Breast epithelium (tissue), 4 donors: ENCODE measurements at regions not wholly inside any gene's neighbourhood (a gene's known extent, or its start where the extent isn't known, plus 50 kb on each side); places are given as distances from the start of the nearest gene placed in this dataset.

Experiments
- DNase-seq, 2 donors: peaks; one replicate each; pipeline ENCODE4 v3.0.0-alpha.2; 2019; ENCODE audit warnings: low spot score in 2 of 2
- H3K27ac ChIP-seq, 2 donors: fragments of 200-600 bp; sonication (generic) in 1 of 2; one replicate each; pipeline ENCODE4 v1.5.1; 2016 to 2019; ENCODE audit warnings: mild to moderate bottlenecking in 1 of 2
- H3K27me3 ChIP-seq, 2 donors: fragments of 200-600 bp; sonication (generic) in 1 of 2; one replicate each; pipeline versions ENCODE4 v1.5.1 to v1.6.0; 2017 to 2019; ENCODE audit warnings: control low read depth in 1 of 2, mild to moderate bottlenecking in 1 of 2
- H3K36me3 ChIP-seq: fragments of 200-600 bp; one replicate; pipeline ENCODE4 v1.5.1; 2019
- H3K4me1 ChIP-seq, 2 donors: fragments of 200-600 bp; sonication (generic); one replicate each; pipeline ENCODE4 v1.5.1; 2016 to 2019; ENCODE audit warnings: control low read depth in 1 of 2
- H3K4me3 ChIP-seq, 3 donors: fragments of 200-600 bp; sonication (generic); 1 replicate in 2 of 3; 2 replicates in 1 of 3; pipeline ENCODE4 v1.5.1; 2016 to 2019; ENCODE audit warnings: mild to moderate bottlenecking in 3 of 3, moderate library complexity in 2 of 3
- H3K9me3 ChIP-seq, 2 donors: fragments of 200-600 bp; sonication (generic) in 1 of 2; one replicate each; pipeline ENCODE4 v1.5.1; 2016 to 2019; ENCODE audit warnings: control low read depth in 1 of 2
- CTCF ChIP-seq, 3 donors: fragments of 450-650 bp; IDR thresholded peaks; one replicate each; pipeline ENCODE4 v1.5.1; 2016 to 2017; ENCODE audit warnings: antibody characterized with exemption in 3 of 3, mild to moderate bottlenecking in 3 of 3, moderate library complexity in 3 of 3
- POLR2A ChIP-seq: fragments of 450-650 bp; IDR thresholded peaks from one replicate; pipeline ENCODE4 v1.6.1; 2016; ENCODE audit warnings: antibody characterized with exemption, mild to moderate bottlenecking, moderate library complexity
- POLR2AphosphoS5 ChIP-seq, 3 donors: sonication (generic); formaldehyde crosslinking; IDR thresholded peaks; one replicate each; pipeline ENCODE4 v1.6.1; 2017; ENCODE audit warnings: antibody characterized with exemption in 3 of 3
- intact Hi-C: fragments of 100-400 bp; cut with DNase I; formaldehyde crosslinking; loops from one replicate; pipeline ENCODE4 v1.15.1; 2023; ENCODE audit warnings: low total_unique reads

GRCh38 chr12:100692502-100692901 lies 102.1 kb upstream of the ANO4 start:
- Histone ChIP-seq H3K4me3 (no peak overlapping the region), H3K27me3 (no peaks in the 10 kb centered on the region), H3K27ac (no peak overlapping the region), H3K36me3 (no peaks in the 10 kb centered on the region), H3K9me3 (peaks cover 0 to 3% of the 10 kb centered on the region in 2 donors), H3K4me1 (no peaks in the 10 kb centered on the region)
- TF ChIP-seq POLR2A (no peak), CTCF (IDR thresholded peaks at IDR 0.05) (no peak), POLR2AphosphoS5 (IDR thresholded peaks at IDR 0.05) (no peak)
- intact Hi-C loops: no loop called here
- no peak for DNase-seq

- Histone ChIP-seq H3K27ac (no peak overlapping the region), H3K9me3 (no peaks in the 10 kb centered on the region), H3K27me3 (no peaks in the 10 kb centered on the region), H3K4me3 (no peak overlapping the region), H3K36me3 (no peaks in the 10 kb centered on the region), H3K4me1 (no peaks in the 10 kb centered on the region)
- no peak for DNase-seq
- TF ChIP-seq POLR2A (no peak), CTCF (IDR thresholded peaks at IDR 0.05) (no peak), POLR2AphosphoS5 (IDR thresholded peaks at IDR 0.05) (no peak)
- intact Hi-C loops: no loop called here
These were observed 96.1 kb upstream of the ANO4 start for GRCh38 chr12:100698518-100698917.

- no peaks in the 10 kb centered on the region for H3K4me1 ChIP-seq
- TF ChIP-seq POLR2AphosphoS5 (IDR thresholded peaks at IDR 0.05) (no peak), CTCF (IDR thresholded peaks at IDR 0.05) (no peak), POLR2A (no peak)
These were observed 95.4 kb upstream of the ANO4 start for GRCh38 chr12:100699209-100699608.

GRCh38 chr12:100703337-100703736 lies 91.2 kb upstream of the ANO4 start:
- no peaks in the 10 kb centered on the region for H3K36me3 ChIP-seq
- TF ChIP-seq POLR2AphosphoS5 (IDR thresholded peaks at IDR 0.05) (no peak), POLR2A (no peak), CTCF (IDR thresholded peaks at IDR 0.05) (no peak)
- no peak overlapping the region for H3K4me3 ChIP-seq
- no peaks in the 10 kb centered on the region for H3K9me3 ChIP-seq
- no peak for DNase-seq
- no peaks in the 10 kb centered on the region for H3K27me3 ChIP-seq
- no peak overlapping the region for H3K27ac ChIP-seq
- intact Hi-C loops: no loop called here
- H3K4me1 ChIP-seq: no peaks in the 10 kb centered on the region

More at GRCh38 chr12:100699209-100699608, 95.4 kb upstream of the ANO4 start:
- Histone ChIP-seq H3K4me3 (no peak overlapping the region), H3K9me3 (no peaks in the 10 kb centered on the region), H3K27ac (no peak overlapping the region), H3K27me3 (no peaks in the 10 kb centered on the region), H3K36me3 (no peaks in the 10 kb centered on the region)
- DNase-seq: no peak
- intact Hi-C loops: no loop called here

- Histone ChIP-seq H3K9me3 (no peaks in the 10 kb centered on the region), H3K27me3 (no peaks in the 10 kb centered on the region), H3K36me3 (no peaks in the 10 kb centered on the region), H3K4me1 (no peaks in the 10 kb centered on the region), H3K27ac (no peak overlapping the region), H3K4me3 (no peak overlapping the region)
- no peak for DNase-seq
- intact Hi-C loops: no loop called here
- no peak for TF ChIP-seq POLR2AphosphoS5 (IDR thresholded peaks at IDR 0.05)
- TF ChIP-seq POLR2A: no peak
- TF ChIP-seq CTCF (IDR thresholded peaks at IDR 0.05): no peak
These were observed 90.7 kb upstream of the ANO4 start for GRCh38 chr12:100703868-100704267.
